HFFc6 (cell line): ENCODE measurements at regions not wholly inside any gene's neighbourhood (a gene's known extent, or its start where the extent isn't known, plus 50 kb on each side); places are given as distances from the start of the nearest gene placed in this dataset.

Experiments used
- DNase-seq: peaks from one replicate; pipeline ENCODE4 v3.0.0-alpha.2; 2018
- H3K27ac Mint-ChIP-seq: 2 replicates; pipeline ENCODE4 v1.8.0; 2020; ENCODE audit warnings: mild to moderate bottlenecking, mixed read lengths
- H3K27me3 Mint-ChIP-seq: 2 replicates; pipeline ENCODE4 v1.8.0; 2021; ENCODE audit warnings: mild to moderate bottlenecking, moderate library complexity, mixed read lengths; ENCODE audit not compliant: insufficient read depth
- H3K36me3 Mint-ChIP-seq: 2 replicates; pipeline ENCODE4 v1.8.0; 2021; ENCODE audit warnings: low read depth, mixed read lengths
- H3K4me1 Mint-ChIP-seq: 2 replicates; pipeline ENCODE4 v1.8.0; 2020; ENCODE audit warnings: low read depth, mixed read lengths
- H3K4me3 Mint-ChIP-seq: 2 replicates; pipeline ENCODE4 v1.8.0; 2020; ENCODE audit warnings: mild to moderate bottlenecking, moderate library complexity, mixed read lengths
- H3K9me3 Mint-ChIP-seq: 2 replicates; pipeline ENCODE4 v1.8.0; 2020; ENCODE audit warnings: mild to moderate bottlenecking, mixed read lengths
- CTCF ChIP-seq: fragments of 200-600 bp; sonication (generic); IDR thresholded peaks from 2 replicates; pipeline ENCODE4 v1.5.0; 2021; ENCODE audit warnings: antibody characterized with exemption, mild to moderate bottlenecking

DNA sequence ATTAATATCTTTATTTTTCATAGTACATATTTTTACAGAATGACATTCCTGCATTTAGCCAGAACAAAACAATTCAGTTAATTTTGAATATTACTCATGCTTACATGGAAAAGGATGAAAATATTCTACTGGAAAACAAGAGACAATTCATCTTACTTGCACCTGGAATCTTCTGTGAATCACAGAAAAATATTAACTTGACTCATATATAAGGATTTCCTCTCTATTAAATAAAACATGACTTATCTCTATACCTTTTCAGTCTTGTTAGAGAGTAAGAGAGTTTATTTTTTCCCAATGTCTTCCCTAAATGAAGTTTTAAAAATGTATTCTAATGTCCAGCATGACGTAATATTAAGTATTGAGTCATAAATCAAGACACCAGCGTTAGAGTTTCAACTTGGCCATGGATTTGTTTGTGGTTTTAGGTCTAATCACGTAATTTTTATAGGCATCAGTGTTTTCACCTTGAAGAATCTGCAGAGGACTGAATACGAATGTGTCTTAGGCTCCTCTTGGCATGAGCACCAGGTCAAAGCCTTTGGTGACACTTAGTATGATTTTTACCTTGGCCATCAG lies 445.1 kb upstream of the JAG1 start:
- Mint-ChIP-seq H3K36me3 (no peaks in the 10 kb centered on the region), H3K9me3 (no peaks in the 10 kb centered on the region; the same call in 1 of the 2 replicates), H3K27ac (no peak overlapping the region), H3K4me1 (no peaks in the 10 kb centered on the region; the same call in 1 of the 2 replicates), H3K4me3 (no peak overlapping the region), H3K27me3 (no peaks in the 10 kb centered on the region)
- no peak for TF ChIP-seq CTCF
- no peak for DNase-seq

DNA sequence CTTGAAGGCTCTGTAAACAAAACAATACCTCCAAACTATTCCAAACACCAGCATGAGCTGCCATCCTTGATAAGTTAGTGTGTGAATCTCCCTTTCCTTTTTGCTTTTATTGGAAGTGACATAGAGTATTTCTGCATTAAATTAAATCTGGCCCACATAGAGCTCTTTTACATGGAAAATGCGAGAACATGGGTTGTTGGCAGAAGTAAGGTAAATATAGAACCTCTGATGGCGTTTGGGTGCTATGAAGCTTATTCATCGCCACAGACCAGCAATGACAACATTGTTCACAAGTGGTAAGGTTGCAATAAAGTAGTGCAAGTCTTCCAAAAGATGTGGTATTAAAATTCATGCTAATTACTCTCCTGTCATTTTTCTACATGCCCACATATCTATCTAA lies 445.8 kb upstream of the JAG1 start:
- no peak for TF ChIP-seq CTCF
- Mint-ChIP-seq H3K4me3 (no peak overlapping the region), H3K4me1 (no peaks in the 10 kb centered on the region; the same call in 1 of the 2 replicates), H3K36me3 (no peaks in the 10 kb centered on the region), H3K27ac (no peak overlapping the region), H3K27me3 (peaks cover 2% of the 10 kb centered on the region; the same call in 1 of the 2 replicates), H3K9me3 (no peaks in the 10 kb centered on the region; the same call in 1 of the 2 replicates)
- DNase-seq: no peak

DNA sequence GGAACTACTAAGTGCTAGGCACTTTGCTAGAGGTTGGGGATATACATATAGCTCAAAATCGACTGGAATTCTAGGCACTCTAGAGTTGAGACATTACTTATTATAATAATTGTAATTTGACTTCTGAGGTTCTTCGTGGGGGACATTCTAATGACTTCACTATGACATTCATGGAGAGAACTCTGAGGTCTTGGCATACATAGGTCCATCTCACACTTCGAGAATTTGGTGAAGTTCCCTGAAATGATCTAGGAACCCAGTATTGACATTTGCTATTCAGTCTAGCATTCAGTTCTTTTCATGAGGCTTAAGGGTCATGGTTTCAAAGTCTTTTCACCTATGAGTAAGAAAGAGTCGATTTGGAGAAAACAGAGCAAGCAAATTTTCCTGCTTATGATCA lies 446.6 kb upstream of the JAG1 start:
- DNase-seq: no peak

GRCh38 chr20:11124849-11125505 lies 451.2 kb upstream of the JAG1 start:
- DNase-seq: no peak
- Mint-ChIP-seq H3K9me3 (no peaks in the 10 kb centered on the region; the same call in 1 of the 2 replicates), H3K27ac (no peak overlapping the region), H3K27me3 (peaks cover 8% of the 10 kb centered on the region; the same call in 1 of the 2 replicates), H3K36me3 (no peaks in the 10 kb centered on the region), H3K4me3 (no peak overlapping the region), H3K4me1 (no peaks in the 10 kb centered on the region)
- no peak for TF ChIP-seq CTCF

More for the DNA sequence above, 446.6 kb upstream of the JAG1 start:
- Mint-ChIP-seq H3K4me3 (no peak overlapping the region), H3K9me3 (no peaks in the 10 kb centered on the region; the same call in 1 of the 2 replicates), H3K27ac (no peak overlapping the region), H3K4me1 (no peaks in the 10 kb centered on the region; the same call in 1 of the 2 replicates), H3K27me3 (peaks cover 2% of the 10 kb centered on the region; the same call in 1 of the 2 replicates), H3K36me3 (no peaks in the 10 kb centered on the region)
- no peak for TF ChIP-seq CTCF

DNA sequence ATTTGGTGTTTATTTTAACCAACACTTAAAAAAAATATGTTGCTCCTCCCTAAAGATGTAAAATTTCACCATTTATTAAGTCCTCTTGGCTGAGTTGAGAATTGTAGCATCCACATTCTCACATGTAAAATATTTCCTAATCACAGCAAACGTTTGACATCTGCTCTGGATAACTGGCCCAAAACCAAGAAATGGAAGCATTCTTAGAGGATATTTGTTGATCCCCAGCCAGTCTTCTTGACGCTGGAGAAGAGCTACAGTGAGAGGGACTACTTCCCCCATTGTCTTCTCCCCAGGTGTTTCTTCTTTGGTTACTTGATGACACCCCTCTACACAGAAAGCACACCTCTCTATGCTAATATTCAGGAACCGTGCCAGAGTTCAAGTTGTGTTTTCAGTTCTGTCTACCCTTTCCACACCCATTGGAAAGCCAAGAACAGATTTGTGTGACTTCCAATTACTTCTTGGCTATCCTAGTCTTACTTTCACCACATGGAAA lies 454.5 kb upstream of the JAG1 start:
- no peaks in the 10 kb centered on the region; the same call in 1 of the 2 replicates for H3K9me3 Mint-ChIP-seq

More for the DNA sequence above, 454.5 kb upstream of the JAG1 start:
- no peak overlapping the region for H3K4me3 Mint-ChIP-seq
- no peaks in the 10 kb centered on the region for H3K4me1 Mint-ChIP-seq
- peaks cover 8% of the 10 kb centered on the region; the same call in 1 of the 2 replicates for H3K27me3 Mint-ChIP-seq
- no peak for DNase-seq
- TF ChIP-seq CTCF: no peak
- H3K36me3 Mint-ChIP-seq: no peaks in the 10 kb centered on the region
- H3K27ac Mint-ChIP-seq: no peak overlapping the region
